Astrocyte of the spinal cord (primary cell): ENCODE measurements at regions not wholly inside any gene's neighbourhood (a gene's known extent, or its start where the extent isn't known, plus 50 kb on each side); places are given as distances from the start of the nearest gene placed in this dataset.
A peak's percentile ranks its signal among the peaks of the same experiment; 100 is the strongest.

Source experiments
- DNase-seq: peaks from one replicate; pipeline ENCODE4 v3.0.0; 2011; ENCODE audit warnings: low read depth, low spot score
- H3K4me3 ChIP-seq: 2 replicates; pipeline ENCODE4 v1.5.1; 2011; ENCODE audit warnings: low read depth, mild to moderate bottlenecking, low read length, moderate library complexity
- in situ Hi-C: cut with HindIII; loops from 2 replicates; pipeline ENCODE4 v1.10.0; 2017; ENCODE audit warnings: low sequenced_read_pairs
- TF ChIP-seq, protein P1 (sequence below): IDR thresholded peaks from 2 replicates; pipeline ENCODE4 v1.5.1; 2012; ENCODE audit warnings: low read depth, mild to moderate bottlenecking, low read length, inconsistent platforms

DNA sequence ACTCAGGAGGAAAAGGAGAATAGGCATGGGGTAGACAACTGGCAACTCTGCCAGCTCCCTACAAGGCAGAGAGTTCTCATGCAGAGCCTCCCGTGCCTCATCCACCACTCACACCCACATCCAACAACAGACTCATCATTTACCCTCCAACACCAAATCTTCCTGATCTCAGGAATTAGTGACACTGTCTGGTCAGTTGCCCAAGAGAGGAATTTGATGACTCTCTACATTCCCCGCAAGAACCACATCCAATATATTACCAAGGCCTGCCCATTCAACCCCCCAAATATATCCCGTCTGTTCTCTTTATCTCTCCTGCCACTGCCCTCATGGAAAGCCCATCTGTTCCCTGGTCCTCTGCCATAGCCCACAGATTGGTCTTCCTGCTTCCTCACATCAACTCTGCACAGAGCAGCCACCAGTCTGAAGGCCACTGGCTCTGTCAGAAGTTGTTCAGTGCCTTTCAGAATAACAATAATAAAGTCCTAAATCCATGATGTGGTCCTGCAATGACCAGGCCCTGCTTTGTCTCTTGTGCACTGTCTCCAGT is 57.5 kb upstream of the CD82 start:
- TF ChIP-seq, protein P1, sequence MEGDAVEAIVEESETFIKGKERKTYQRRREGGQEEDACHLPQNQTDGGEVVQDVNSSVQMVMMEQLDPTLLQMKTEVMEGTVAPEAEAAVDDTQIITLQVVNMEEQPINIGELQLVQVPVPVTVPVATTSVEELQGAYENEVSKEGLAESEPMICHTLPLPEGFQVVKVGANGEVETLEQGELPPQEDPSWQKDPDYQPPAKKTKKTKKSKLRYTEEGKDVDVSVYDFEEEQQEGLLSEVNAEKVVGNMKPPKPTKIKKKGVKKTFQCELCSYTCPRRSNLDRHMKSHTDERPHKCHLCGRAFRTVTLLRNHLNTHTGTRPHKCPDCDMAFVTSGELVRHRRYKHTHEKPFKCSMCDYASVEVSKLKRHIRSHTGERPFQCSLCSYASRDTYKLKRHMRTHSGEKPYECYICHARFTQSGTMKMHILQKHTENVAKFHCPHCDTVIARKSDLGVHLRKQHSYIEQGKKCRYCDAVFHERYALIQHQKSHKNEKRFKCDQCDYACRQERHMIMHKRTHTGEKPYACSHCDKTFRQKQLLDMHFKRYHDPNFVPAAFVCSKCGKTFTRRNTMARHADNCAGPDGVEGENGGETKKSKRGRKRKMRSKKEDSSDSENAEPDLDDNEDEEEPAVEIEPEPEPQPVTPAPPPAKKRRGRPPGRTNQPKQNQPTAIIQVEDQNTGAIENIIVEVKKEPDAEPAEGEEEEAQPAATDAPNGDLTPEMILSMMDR: no peak
- no peak for DNase-seq
- no peak overlapping the region for H3K4me3 ChIP-seq
- in situ Hi-C loops: no loop called here

DNA sequence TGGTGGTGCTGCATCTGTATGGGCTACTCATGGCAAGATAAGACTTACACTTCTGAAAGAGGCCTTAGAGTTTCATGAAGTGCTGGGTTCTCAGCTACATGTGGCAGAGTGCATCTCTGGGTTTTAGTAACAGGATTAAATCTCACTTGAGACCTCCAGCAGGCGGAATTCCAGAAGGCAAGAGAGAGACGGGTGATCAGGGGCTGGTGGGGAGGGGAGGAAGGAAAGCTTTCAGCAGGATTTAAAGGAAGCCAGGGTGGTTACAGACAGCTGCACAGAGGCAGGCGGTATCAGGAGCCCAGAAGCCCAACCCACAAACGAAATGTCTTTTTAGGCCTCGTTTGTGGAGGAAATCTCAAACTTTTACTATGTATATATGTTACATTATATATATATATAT is 56.2 kb upstream of the CD82 start:
- no peak overlapping the region for H3K4me3 ChIP-seq
- no peak for DNase-seq
- in situ Hi-C loops: no loop called here
- TF ChIP-seq, protein P1: no peak

DNA sequence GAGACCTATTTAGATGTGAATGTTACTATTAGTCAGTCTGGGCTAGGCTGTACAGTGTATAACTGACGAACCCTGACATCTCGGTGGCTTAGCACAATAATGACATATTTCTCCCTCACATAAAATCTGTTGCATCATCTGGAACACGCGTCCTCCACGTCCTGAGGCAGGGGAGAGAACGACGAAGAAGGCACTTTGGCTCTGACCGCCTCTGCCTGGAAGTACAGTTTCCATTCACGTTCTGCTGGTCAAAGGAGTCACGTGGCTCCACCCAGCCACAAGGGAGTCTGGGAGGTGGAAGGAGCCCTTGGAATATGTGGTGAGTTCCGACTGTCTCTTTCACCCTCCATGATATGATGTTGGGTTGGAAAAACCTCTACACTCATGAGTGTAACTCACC is 55.1 kb upstream of the CD82 start:
- in situ Hi-C loops: no loop called here
- TF ChIP-seq, protein P1: no peak
- H3K4me3 ChIP-seq: no peak overlapping the region
- DNase-seq: no peak

DNA sequence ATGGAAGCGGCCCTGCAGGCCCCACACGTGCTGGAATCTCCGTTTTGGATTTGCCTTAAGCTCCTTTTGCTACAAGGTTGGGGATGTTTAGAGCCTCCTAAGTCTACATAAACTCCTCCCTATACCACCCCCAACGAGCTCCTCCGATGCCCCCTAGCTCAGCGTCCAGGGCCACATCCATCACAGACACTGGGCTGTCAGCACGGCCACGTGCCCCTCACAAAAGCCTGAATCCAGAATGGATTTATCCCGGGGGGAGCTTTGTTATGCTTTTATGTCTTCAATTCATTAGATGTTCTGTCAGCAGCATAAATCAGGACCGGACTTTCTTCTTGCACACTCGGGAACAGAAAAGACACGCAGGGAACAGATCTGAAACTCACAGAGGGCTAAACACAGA is 52.6 kb upstream of the CD82 start:
- DNase-seq: no peak
- in situ Hi-C loops: no loop called here
- TF ChIP-seq, protein P1: no peak
- no peak overlapping the region for H3K4me3 ChIP-seq

DNA sequence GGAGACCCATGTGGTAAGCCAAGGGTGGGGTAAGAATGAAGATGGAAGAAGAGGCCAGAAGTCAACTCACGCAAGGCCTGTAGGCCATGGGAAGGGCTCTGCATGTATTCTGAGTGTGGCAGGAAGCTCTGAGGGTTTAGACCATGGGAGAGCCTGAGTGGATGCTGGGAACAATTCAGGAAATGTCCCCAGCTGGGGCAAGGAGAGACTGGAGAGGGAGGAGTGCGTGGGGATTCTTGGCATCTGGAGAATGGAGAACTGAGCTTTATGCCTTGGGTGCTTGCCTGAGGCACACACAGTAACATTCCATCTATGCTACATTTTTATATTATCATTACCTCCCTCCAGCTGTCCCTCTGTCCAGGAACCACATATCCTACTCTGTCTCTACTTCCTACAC is 50.4 kb upstream of the CD82 start:
- TF ChIP-seq, protein P1: no peak
- in situ Hi-C loops: no loop called here
- DNase-seq: peak; percentile 22
- H3K4me3 ChIP-seq: no peak overlapping the region
